ENCODE measurements at regions not wholly inside any gene's neighbourhood (a gene's known extent, or its start where the extent isn't known, plus 50 kb on each side); places are given as distances from the start of the nearest gene placed in this dataset.

GRCh38 chr10:78544423-78545090, 510.9 kb downstream of the RPS24 start:
- TF ChIP-seq CTCF (conservative IDR thresholded peaks at IDR 0.05 in 1 of 2, IDR thresholded peaks at IDR 0.05 in 1 of 2; ENCODE audit: extremely low read depth in 1 of 2, insufficient read depth in 1 of 2, low read depth in 1 of 2, low read length in 2 of 2), result no peak
- no peak for TF ChIP-seq EZH2 (IDR thresholded peaks at IDR 0.05; ENCODE audit: borderline replicate concordance, low read length)

Measured in mammary epithelial cell (primary cell).